HG03064 (cell line): ENCODE measurements at regions not wholly inside any gene's neighbourhood (a gene's known extent, or its start where the extent isn't known, plus 50 kb on each side); places are given as distances from the start of the nearest gene placed in this dataset.
"Not testable (repeated sequence)": the region's sequence is repeated elsewhere in the genome, so short reads cannot be mapped to it uniquely, and the experiment has no call there.

Source experiments
- ATAC-seq: cut with Tn5 transposase; IDR thresholded peaks from one replicate; pipeline ENCODE4 v1.9.1; 2021; ENCODE audit warnings: low read depth; ENCODE audit not compliant: unreplicated experiment

DNA sequence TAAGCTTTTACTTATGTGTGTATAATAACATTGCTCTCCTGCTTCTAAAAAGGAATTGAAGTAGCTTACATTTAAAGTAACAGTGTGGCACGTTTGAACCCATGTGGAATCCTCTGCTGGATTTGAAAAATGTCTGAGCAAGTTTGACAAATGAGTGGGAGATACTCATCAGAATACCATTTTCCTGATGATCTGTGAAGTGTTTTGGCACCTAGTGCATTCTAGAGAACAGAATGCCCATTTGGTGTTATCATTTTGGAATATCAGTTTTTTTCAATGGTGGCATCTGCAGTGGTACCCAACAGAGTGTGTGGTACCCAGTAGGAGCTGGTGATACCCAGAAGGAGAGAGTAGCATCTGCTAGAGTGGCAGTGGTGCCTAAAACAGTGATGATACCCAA lies 471.1 kb downstream of the PLK2 start:
- ATAC-seq, result no peak

DNA sequence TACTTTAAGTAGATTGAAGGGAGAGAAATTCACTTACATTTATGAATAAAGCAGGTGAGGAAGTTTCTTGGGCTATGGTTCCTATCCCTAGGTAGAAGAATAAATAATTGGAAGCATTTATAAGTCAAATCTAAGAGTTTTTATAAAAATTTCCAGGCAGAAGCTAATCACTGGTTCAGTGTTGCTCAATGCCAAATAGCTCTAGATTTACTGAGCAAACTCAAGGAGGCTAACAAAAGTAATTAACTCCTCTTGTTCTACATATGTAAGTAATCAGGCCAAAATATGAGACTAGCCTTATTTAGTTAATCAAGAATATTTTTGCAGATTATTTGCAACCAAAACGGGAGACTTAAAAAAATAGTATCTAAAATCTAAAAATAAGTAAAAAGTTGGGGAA lies 472.3 kb downstream of the PLK2 start:
- no peak for ATAC-seq

DNA sequence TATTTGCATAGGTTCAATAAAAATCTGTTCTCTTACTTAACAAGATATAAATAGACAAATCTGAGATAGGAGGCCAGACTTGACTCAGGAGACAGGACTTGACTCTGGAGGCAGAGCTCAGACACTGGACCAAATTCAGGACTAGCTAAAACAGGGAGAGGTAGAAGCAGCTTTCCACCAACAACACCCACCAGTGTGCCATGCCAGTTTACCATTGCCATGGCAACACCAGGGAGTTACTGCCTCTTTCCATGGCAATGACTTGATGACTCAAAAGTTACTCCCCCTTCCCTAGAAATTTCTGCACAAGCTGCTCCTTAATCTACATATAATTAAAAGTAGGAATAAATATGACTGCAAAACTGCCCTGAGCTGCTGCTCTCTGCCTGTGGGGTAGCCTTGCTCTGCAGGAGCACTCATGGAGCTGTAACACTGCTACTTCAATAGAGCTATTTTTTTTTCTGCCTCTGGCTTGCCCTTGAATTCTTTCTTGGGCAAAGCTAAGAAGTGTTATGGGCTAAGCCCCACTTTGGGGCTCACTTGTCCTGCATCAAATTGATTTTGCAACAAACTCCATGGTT lies 473.0 kb downstream of the PLK2 start:
- ATAC-seq, result no peak

DNA sequence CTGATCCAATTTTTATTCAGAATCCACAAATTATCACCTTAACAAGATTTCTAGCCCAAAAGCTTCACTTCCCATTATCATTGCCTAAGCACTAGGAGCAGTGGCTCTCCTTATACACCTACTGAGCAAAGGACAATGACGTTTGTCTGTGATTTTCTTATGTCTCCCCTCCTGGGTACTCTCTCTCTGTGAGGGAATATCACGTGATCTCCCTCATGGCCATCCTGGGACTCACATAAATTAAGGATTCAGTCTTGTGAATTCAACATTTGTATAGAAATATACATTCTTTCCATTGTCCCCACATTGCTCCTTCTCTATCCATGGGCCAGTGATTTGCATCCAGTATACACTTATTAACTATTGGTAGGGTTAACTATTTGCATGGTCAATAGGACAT lies 476.5 kb downstream of the PLK2 start:
- ATAC-seq, result no peak

DNA sequence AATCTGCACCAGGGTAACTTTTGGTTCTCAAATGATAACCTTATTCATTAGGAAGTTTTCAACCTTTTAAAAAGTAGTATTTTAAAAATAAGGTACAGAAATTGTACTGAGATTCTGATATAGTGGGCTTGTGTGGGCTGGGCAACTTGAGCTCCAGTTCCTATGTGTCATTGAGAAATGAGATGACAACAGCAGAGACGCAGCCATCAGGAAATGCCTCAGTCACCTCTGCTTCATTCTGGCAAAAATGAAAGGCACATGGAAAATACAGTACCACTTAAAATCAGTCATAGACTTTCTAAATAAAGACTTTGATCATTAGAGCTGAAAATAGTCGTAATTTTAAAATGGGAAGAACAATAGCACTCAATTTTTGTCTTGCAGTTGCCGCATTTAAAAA lies 480.2 kb downstream of the PLK2 start:
- ATAC-seq, result no peak

DNA sequence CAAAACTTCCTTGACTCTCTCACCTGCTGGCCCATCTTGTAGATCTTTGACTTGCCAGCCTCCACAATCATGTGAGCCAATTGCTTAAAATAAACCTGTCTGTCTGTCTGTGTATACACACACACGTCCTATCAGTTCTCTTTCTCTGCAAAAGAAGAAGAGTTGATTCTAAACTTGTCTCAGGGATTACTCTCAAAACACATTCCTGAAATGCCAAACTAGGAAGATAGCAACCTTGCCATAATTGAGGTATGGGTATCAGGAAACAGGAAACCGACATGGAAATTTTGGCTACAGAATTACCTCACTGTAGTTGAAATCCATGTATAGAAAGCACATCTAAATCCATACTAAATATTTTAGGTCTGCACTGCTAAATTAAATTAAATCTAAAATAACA lies 483.4 kb downstream of the PLK2 start:
- no peak for ATAC-seq

DNA sequence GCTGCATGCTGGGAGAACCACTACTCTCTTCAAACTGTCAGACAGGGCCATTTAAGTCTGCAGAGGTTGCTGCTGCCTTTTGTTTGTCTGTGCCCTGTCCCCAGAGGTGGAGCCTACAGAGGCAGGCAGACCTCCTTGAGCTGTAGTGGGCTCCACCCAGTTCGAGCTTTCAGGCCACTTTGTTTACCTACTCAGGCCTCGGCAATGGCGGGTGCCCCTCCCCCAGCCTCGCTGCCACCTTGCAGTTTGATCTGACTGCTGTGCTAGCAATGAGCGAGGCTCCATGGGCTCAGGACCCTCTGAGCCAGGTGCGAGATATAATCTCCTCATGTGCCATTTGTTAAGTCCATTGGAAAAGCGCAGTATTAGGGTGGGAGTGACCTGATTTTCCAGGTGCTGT lies 487.8 kb downstream of the PLK2 start:
- ATAC-seq, result not testable (repeated sequence)

DNA sequence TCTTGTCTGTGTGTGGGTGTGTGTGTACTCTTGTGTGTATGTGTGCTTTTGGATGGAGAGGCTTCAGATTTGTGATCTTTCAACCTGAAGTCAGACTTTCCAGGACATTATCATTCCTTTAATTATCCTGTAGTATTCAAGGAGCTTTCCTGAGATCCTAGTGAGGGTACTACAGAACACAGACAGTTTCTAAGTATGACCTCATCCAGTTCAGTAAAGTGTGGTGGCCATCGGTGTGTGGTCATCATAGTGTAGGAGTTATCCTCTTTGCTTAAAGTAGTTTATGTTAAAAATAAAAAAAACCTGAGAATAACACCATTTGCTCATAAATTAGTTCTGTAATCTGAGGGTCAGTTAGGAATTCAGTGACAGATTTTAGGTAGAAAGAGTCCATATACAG lies 478.0 kb upstream of the ACTBL2 start:
- ATAC-seq, result no peak

DNA sequence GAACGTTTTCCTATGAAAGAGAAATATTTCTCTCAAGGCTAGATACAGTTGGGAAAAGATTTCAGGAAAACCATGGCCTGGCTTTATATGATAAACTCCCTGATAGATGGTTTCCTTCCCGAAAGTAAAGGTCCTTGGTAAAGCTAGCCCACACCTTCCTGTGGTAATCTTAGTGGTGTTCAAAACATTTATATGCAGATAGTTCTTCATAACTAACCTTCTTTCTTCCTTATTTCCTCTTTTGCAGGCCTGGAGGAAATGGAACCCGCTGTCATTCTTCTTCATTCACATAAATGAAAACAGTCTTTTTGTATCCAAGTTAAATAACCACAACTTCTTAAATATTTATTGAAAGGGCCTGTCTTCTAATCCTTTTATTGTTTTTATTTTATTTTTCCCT lies 474.0 kb upstream of the ACTBL2 start:
- ATAC-seq, result no peak

DNA sequence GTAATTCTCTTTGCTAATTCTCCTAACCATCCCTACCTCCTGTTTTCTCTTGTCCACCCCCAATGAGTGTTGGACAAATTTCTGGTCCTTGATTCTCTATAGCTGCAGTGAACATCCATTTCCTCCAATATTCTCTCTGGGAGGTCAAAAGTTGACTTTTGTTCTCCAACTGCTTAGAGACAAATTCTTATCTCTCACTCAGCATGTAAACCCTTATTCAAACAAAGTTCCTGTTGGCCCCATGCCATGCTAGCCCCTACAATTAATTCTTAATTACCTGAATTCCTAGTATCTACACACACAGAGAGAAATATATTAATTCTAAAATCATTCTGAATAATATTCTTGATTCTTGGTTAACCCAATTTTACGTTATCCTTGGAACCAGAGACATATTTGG lies 472.9 kb upstream of the ACTBL2 start:
- no peak for ATAC-seq

DNA sequence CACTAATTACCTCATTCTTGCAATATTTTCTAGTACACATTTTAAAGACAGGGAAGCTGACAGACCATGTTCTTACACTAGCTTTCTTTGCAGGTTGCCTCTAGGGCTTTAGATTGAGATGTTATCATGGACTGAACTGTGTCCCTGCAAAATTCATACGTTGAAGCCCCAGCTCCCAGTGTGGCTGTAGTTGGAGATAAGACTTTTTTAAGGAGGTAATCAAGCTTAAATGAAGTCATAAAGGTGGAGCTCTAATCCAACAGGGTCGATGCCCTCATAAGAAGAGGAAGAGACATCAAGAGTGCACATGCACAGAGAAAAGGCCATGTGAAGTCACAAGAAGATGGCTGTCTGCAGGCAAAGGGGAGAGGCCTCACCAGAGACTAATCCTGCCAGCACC lies 471.2 kb upstream of the ACTBL2 start:
- ATAC-seq, result no peak

DNA sequence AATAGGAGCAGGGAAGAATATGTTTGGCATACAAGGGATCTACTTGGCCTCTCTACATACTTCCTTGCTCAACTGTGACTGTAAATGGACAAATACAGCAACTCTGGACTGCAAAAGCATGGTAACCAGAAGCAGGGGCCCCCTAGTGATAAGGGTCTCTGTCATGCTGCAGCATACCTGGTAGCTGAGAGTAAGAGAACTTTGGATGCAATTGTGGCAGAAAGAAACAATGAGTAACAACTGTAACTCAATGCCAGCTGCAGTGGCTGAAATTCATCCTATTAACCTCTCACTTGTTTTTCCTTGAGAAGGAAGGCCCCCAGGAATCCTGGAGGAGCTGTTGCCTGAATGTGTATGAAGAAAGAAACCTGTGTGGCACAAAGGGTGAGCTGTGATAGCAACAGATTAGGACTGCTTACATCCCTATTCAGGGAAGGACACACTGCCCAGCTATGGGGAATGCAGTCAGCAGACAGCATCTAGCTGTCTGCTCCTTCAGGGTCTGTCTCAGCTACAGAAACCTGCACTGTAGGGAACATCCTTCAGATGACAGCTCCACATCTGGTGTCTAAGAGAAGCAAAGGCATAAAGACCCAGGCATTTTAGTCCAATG lies 468.1 kb upstream of the ACTBL2 start:
- no peak for ATAC-seq

DNA sequence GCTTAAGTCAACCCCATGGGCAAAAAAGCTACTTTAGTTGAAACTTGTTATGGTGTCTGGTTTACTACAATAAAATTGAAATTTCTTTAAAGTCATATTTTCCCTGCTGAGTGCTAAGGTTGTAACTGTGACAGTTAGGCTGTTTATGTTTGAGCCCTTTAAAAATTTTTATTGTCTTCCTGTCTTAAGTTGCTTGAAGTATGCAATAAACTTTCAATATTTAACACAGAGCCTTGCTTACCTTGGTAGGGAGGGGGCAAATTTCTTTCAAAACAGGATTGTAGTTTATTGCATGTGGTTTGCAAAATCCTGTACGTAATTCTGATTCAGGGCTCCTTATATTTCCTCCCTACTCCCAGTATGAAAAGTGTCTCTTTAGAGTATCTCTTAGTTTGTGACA lies 465.5 kb upstream of the ACTBL2 start:
- no peak for ATAC-seq

DNA sequence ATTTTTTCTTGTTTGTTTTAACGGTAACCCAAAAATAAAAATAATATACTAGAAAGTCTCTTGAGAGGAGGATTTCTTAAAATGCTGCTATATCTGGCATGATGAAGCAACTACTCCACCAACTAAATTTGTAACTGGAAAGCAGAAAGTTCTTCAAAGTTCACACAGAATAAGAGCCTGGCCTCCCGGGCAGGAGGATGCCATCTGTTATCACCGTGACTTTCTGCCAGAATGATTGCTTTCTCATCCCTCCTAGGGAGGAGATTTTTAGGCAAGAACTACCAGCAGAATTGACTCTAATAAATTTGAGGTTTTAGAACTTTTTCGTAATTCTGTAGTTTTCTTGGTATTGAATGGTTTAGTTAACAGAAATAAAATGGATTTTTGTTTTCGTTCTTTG lies 464.6 kb upstream of the ACTBL2 start:
- ATAC-seq, result no peak

DNA sequence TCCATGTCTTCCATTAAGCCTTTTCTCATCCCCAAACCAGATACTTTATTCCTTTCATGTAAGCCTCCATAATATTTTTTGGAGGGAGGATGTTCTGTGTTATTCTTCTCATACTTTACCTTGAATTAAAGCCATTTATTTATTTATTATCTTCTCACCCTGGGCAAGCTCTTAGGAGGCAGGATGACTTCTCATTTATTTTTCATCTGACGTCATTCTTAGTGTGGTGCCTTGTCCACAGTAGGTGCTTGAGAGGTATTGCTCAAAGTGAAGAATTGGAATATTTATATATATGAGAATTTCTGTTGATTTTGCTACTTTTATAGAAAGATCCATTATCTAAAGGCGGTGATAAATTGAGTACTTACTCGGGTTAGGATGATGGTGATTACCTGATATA lies 458.3 kb upstream of the ACTBL2 start:
- no peak for ATAC-seq

DNA sequence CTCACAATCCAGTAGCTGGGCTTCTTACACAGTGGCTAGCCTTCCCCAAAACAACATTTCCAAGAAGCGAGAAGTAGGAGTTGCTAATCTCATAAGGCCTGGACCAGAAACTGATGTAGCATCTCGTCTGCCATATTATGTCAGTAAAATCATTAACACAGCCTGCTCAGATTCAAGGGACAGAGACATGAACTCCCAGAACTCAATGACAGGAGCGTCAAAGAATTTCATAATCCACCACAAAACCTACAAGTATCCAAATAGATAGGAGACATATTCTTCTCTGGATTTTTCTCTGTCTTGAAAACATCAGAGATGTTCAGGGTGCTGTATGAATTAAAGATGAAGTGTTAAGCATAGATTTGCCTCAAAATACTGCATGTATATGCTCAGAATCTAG lies 457.6 kb upstream of the ACTBL2 start:
- no peak for ATAC-seq

DNA sequence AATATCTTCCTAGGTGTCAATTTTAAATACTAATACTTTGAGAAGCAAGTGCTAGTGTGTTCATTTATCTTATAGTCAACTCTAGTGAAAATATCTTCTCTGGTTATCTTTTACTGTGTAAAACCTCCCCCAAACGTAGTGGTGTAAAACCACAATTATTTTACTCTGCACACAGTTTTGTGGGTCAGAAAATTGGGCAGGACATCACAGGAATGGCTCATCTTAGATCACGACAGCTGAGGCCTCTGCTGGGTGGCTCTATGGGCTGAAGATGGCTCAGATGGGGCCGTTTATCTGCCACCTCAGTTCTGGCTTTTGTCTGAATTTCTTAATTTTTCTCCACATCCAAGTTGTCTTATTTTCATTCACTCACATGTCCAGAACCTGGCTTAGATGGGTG lies 457.2 kb upstream of the ACTBL2 start:
- ATAC-seq, result no peak

DNA sequence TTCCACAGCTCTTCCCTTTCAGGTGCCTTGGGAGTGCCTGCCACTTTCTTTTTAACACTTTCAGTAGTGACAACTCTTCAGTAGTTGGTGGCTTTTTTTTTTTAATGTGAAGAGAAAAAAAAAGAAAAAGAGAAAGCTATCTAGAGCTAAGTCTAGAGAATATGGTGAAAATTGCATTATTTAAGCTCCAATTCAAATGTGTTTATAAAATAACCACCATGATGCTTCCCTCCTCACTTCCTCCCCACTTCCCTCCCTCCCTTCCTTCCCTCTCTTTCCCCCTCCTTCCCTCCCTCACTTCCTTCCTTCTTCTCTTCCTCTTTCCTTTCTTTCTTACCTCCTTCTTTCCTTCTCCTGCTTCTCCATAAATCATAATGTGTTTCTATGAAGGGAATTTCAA lies 456.7 kb upstream of the ACTBL2 start:
- ATAC-seq, result no peak

DNA sequence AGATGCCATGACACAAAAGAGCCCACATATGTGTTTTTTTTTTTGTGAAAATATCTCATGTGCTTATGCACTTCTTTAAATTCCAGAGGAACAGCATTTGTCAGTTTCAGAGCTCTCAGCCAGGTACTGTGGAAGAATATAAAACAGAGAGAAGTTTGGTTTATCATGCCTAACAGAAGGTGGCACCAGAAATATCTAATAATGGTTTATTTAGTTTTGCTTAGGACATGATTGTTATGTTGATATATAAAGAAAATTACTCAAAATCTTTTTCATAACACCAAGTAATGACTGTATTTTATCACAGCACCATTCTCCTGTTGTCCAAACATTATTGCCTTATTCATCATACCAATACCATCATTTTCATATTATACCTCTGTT lies 455.6 kb upstream of the ACTBL2 start:
- no peak for ATAC-seq

DNA sequence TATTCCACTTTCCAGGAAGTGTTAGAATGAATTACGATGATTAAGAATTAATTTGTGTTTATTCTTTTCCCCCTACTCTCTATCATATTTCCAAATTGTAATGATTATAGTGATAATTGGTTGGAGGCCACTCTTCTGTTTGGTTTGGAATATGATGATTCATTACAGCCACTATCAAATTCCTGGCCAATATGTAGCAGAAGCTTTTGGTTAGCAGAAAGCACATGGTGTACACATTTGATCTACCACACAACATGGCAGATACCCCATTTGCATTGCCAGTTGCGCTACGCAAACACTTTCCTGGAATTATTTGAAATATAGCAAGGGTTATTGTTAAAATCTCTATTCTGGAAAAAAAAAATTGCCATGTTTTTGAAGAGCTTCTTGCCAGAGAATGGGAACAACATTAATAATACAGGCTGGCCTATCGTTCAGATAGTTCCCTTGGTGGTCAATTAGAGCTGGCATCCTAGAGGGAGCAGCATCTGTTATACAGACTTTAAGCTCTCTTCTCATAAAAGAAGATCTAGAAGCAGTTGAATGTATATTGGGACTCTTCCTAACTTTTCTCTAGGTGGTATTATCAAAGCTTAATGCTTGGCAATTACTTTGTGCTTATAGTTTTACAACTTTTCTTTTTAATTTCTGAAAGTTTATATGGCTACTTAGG lies 455.0 kb upstream of the ACTBL2 start:
- ATAC-seq, result no peak

DNA sequence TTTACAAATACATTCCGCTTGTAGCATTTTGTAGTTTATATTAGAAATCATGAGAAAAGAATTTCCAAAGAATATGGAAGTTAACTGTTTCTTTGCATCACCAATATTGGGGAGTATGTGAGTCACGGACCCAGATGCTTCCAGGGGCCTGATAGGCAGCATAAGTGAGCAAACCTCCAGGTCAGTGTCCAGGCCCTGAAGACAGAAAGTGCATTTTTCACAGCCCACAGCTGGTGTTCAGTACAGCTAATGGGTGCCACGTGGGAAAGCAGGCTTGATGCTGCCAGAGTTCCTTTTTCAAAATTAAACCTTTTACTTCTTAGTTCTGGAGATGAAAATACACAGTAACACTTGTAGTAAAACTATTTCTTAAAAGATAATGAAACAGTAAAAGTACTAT lies 454.4 kb upstream of the ACTBL2 start:
- ATAC-seq, result no peak

DNA sequence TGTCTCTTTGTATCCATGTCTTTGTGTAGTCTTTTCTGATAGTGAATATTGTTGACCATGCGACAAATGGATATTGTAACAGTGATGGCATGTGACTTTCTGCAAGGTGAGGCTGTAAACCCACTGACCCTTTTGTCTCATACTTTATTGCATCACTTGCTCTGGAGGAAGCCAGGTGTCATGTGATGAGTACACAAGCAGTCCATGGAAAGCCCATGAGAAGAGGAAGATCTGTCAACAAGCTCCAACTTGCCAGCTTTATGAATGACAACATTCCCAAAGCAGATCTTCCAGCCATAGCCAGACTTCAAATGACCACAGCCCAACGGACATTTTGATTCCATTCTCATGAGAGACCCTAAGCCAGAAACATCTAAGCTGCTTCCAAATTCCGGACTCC lies 450.1 kb upstream of the ACTBL2 start:
- no peak for ATAC-seq

DNA sequence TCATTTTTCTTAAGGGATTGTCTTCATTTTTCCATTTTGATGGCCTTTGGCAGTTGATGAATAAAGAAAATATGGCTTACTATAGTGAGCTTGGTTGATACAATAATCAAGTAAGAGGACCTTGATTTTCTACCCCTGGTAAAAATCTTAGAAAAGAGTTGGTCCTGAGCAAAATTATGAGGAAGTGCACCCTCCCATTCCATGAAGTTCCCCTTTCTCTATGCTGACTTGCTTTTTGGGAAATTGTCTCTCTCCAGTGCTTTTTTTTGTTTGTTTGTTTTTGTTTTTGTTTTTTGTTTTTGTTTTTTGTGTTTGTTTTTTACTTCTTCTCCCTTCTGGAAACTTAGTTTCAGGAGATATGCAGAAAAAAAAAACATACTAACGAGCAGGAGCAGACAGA lies 449.2 kb upstream of the ACTBL2 start:
- ATAC-seq, result no peak
